Heart left ventricle (tissue), 16 donors: ENCODE measurements at regions not wholly inside any gene's neighbourhood (a gene's known extent, or its start where the extent isn't known, plus 50 kb on each side); places are given as distances from the start of the nearest gene placed in this dataset.

Experiments used
- ATAC-seq, 4 donors: fragments of 200-7000 bp; cut with Tn5 transposase; one replicate each; pipeline ENCODE4 v1.9.1; 2020 to 2022; ENCODE audit warnings: moderate library complexity in 4 of 4, mild to moderate bottlenecking in 3 of 4, moderate number of reproducible peaks in 1 of 4
- DNase-seq, 5 donors: peaks; one replicate each; pipeline ENCODE4 v3.0.0-alpha.2; 2020
- H3K27ac ChIP-seq, 12 donors: fragments of 200-600 bp; sonication (generic) in 4 of 12; one replicate each; pipeline versions ENCODE4 v1.5.0 to v1.8.0; 2016 to 2022; ENCODE audit warnings: mild to moderate bottlenecking in 2 of 12
- H3K27me3 ChIP-seq, 9 donors: fragments of 200-600 bp; sonication (generic) in 2 of 9; one replicate each; pipeline versions ENCODE4 v1.5.1 to v1.8.0; 2016 to 2022; ENCODE audit warnings: mild to moderate bottlenecking in 3 of 9
- H3K36me3 ChIP-seq, 9 donors: fragments of 200-600 bp; sonication (generic) in 2 of 9; one replicate each; pipeline versions ENCODE4 v1.5.0 to v1.8.0; 2018 to 2022; ENCODE audit warnings: mild to moderate bottlenecking in 2 of 9
- H3K4me1 ChIP-seq, 12 donors: fragments of 200-600 bp; sonication (generic) in 4 of 12; one replicate each; pipeline versions ENCODE4 v1.5.0 to v1.8.0; 2016 to 2022; ENCODE audit warnings: mild to moderate bottlenecking in 3 of 12
- H3K4me3 ChIP-seq, 12 donors: fragments of 200-600 bp; sonication (generic) in 4 of 12; one replicate each; pipeline versions ENCODE4 v1.5.0 to v1.8.0; 2017 to 2022; ENCODE audit warnings: mild to moderate bottlenecking in 9 of 12, moderate library complexity in 4 of 12
- H3K9me3 ChIP-seq, 12 donors: fragments of 200-600 bp; sonication (generic) in 4 of 12; one replicate each; pipeline versions ENCODE4 v1.5.0 to v1.8.0; 2016 to 2022; ENCODE audit warnings: mild to moderate bottlenecking in 1 of 12
- CTCF ChIP-seq, 12 donors: fragments of 200-600 bp; sonication (generic) in 4 of 12; IDR thresholded peaks; one replicate each; pipeline versions ENCODE4 v1.5.0 to v1.8.0; 2018 to 2022; ENCODE audit warnings: antibody characterized with exemption in 12 of 12, mild to moderate bottlenecking in 5 of 12
- POLR2A ChIP-seq, 2 donors: fragments of 450-650 bp; IDR thresholded peaks; one replicate each; pipeline ENCODE4 v1.6.1; 2017; ENCODE audit warnings: antibody characterized with exemption in 2 of 2, mild to moderate bottlenecking in 2 of 2, moderate library complexity in 2 of 2
- WGBS, 4 donors: extraction: QIAGEN DNeasy Blood & Tissue Kit in 2 of 4; methylation state at CpG; one replicate each; pipeline versions ENCODE4 v1.1.5 to v1.1.7; 2013 to 2018; 5-methylcytosine and 5-hydroxymethylcytosine counted together
- intact Hi-C, 10 donors: fragments of 100-400 bp; cut with DNase I; formaldehyde crosslinking; loops; one replicate each; pipeline versions ENCODE4 v1.11.1 to v1.14.2; 2022
- donor health status: ischemic (EF 13 %, LVEDD 7.1; RV severe dilation, severe dysfunction).
- donor health status: healthy with polysubstance abuse.
- donor health status: DM: no; HTN: yes; CAD: no.
- donor health status: DM: no; HTN: no; CAD: no.
- donor health status: ischemic (EF 25% LVEDD 6.9; RV normal size, moderate dysfunction).
- donor health status: ischemic (EF 25% LVEDD 5.7; RV mildly dilated, moderate dysfunction).
- donor health status: healthy.
- donor health status: DM: yes; HTN: yes; CAD: no.
- donor health status: ischemic (EF 35%, LVEDD 5.7; RV mildly dilated, moderate dysfunction).
- donor health status: nonischemic (EF 11% LVEDD 7.7; RV severe dilation, severe dysfunction).
- donor health status: DM: yes; HTN: yes; CAD: no.
- donor health status: PGD.
- donor health status: ischemic (EF 29% LVEDD 5.4; RV normal size, mild dysfunction).
- donor health status: nonischemic (EF 23%, LVEDD 6.1; RV moderate dilation, normal function).

GRCh38 chrY:7962350-7962749 lies 1050.8 kb upstream of the AMELY start:
- H3K36me3 ChIP-seq = no peaks in the 10 kb centered on the region
- H3K4me3 ChIP-seq = no peak overlapping the region
- ATAC-seq (no peak), DNase-seq (no peak)
- intact Hi-C loops = no loop called here
- H3K27me3 ChIP-seq = no peaks in the 10 kb centered on the region
- no peak for TF ChIP-seq POLR2A (IDR thresholded peaks at IDR 0.05)
- no peak for TF ChIP-seq CTCF (IDR thresholded peaks at IDR 0.05)
- H3K4me1 ChIP-seq = no peaks in the 10 kb centered on the region
- no peak overlapping the region for H3K27ac ChIP-seq
- 90 to 97% methylated on average over 1 of the region's 1 CpG; no CpG with 5 or more reads in 2 of the 4 donors for WGBS, 4 donors
- H3K9me3 ChIP-seq = no peaks in the 10 kb centered on the region

- Histone ChIP-seq H3K4me1 (no peaks in the 10 kb centered on the region), H3K27me3 (no peaks in the 10 kb centered on the region), H3K36me3 (no peaks in the 10 kb centered on the region), H3K9me3 (no peaks in the 10 kb centered on the region), H3K4me3 (no peak overlapping the region), H3K27ac (no peak overlapping the region)
- TF ChIP-seq POLR2A (IDR thresholded peaks at IDR 0.05) = no peak
- no peak for TF ChIP-seq CTCF (IDR thresholded peaks at IDR 0.05)
- DNase-seq = no peak
- no peak for ATAC-seq
- intact Hi-C loops = no loop called here
- WGBS, 4 donors = 74 to 76% methylated on average over 2 of the region's 2 CpGs; no CpG with 5 or more reads in 2 of the 4 donors
These were observed 1050.3 kb upstream of the AMELY start for GRCh38 chrY:7961811-7962210.

DNA sequence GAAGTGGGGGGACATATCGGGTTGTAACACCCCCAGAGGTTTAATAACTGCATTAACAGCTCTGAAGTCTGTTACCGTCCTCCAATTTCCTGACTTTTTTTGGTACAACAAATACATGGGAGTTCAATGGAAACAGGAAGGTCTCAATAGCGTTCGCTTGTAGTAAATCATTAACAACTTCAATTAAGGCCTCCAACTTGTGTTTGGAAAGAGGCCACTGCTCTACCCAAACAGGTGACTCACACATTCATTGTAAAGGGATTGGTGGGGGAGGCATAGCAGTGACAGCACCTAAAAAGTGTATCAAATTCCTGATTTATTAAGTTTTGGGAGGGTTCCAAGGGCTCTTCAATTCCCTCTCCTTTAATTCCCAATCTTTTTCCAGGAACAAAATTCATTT lies 1046.2 kb upstream of the AMELY start:
- ATAC-seq (no peak), DNase-seq (no peak)
- H3K4me3 ChIP-seq = no peak overlapping the region
- TF ChIP-seq POLR2A (IDR thresholded peaks at IDR 0.05) = no peak
- TF ChIP-seq CTCF (IDR thresholded peaks at IDR 0.05) = no peak
- H3K27me3 ChIP-seq = no peaks in the 10 kb centered on the region
- intact Hi-C loops = no loop called here
- H3K36me3 ChIP-seq = no peaks in the 10 kb centered on the region
- H3K9me3 ChIP-seq = no peaks in the 10 kb centered on the region
- H3K4me1 ChIP-seq = no peaks in the 10 kb centered on the region
- 69 to 75% methylated on average over 4 of the region's 4 CpGs; no CpG with 5 or more reads in 2 of the 4 donors for WGBS, 4 donors
- H3K27ac ChIP-seq = no peak overlapping the region

GRCh38 chrY:7951187-7951852 lies 1039.8 kb upstream of the AMELY start:
- Histone ChIP-seq H3K4me1 (no peaks in the 10 kb centered on the region), H3K36me3 (no peaks in the 10 kb centered on the region), H3K27ac (no peak overlapping the region), H3K4me3 (no peak overlapping the region), H3K9me3 (no peaks in the 10 kb centered on the region), H3K27me3 (no peaks in the 10 kb centered on the region)
- WGBS, 4 donors = 58 to 60% methylated on average over 3 of the region's 3 CpGs; no CpG with 5 or more reads in 2 of the 4 donors
- DNase-seq (no peak), ATAC-seq (no peak)
- intact Hi-C loops = no loop called here
- no peak for TF ChIP-seq CTCF (IDR thresholded peaks at IDR 0.05)
- TF ChIP-seq POLR2A (IDR thresholded peaks at IDR 0.05) = no peak
